GM23338 (cell line): ENCODE measurements at regions not wholly inside any gene's neighbourhood (a gene's known extent, or its start where the extent isn't known, plus 50 kb on each side); places are given as distances from the start of the nearest gene placed in this dataset.

Source experiments
- ATAC-seq: fragments of 200-7000 bp; cut with Tn5 transposase; 3 replicates; pipeline ENCODE4 v1.9.1; 2020
- DNase-seq: peaks from one replicate; pipeline ENCODE4 v3.0.0-alpha.2; 2015; ENCODE audit warnings: low spot score
- H2AFZ ChIP-seq: fragments of 200-600 bp; sonication (generic); 2 replicates; pipeline ENCODE4 v1.8.0; 2016; ENCODE audit warnings: antibody characterized with exemption, mild to moderate bottlenecking, moderate library complexity
- H3F3A ChIP-seq: fragments of 200-600 bp; sonication (generic); replicated peaks from 2 replicates; pipeline ENCODE4 v1.8.0; 2017; ENCODE audit warnings: antibody characterized with exemption, mixed run types, low read depth
- H3K27ac ChIP-seq: fragments of 200-600 bp; sonication (generic); 2 replicates; pipeline ENCODE4 v1.6.1; 2016; ENCODE audit warnings: low read depth
- H3K27me3 ChIP-seq: fragments of 200-600 bp; sonication (generic); 2 replicates; pipeline ENCODE4 v1.8.0; 2016; ENCODE audit warnings: mild to moderate bottlenecking, mixed run types, moderate library complexity; ENCODE audit not compliant: insufficient read depth
- H3K36me3 ChIP-seq: fragments of 200-600 bp; sonication (generic); 2 replicates; pipeline ENCODE4 v1.8.0; 2016; ENCODE audit warnings: mild to moderate bottlenecking; ENCODE audit not compliant: insufficient read depth
- H3K4me1 ChIP-seq: fragments of 200-600 bp; sonication (generic); 2 replicates; pipeline ENCODE4 v1.8.0; 2016; ENCODE audit warnings: mild to moderate bottlenecking, moderate library complexity; ENCODE audit not compliant: insufficient read depth
- H3K4me2 ChIP-seq: fragments of 200-600 bp; sonication (generic); 2 replicates; pipeline ENCODE4 v1.7.1; 2017; ENCODE audit warnings: mixed run types
- H3K4me3 ChIP-seq: fragments of 200-600 bp; sonication (generic); 2 replicates; pipeline ENCODE4 v1.6.1; 2016; ENCODE audit warnings: mixed run types
- H3K79me2 ChIP-seq: fragments of 200-600 bp; sonication (generic); replicated peaks from 2 replicates; pipeline ENCODE4 v1.8.0; 2017; ENCODE audit warnings: mild to moderate bottlenecking; ENCODE audit not compliant: insufficient read depth
- H3K9me2 ChIP-seq: fragments of 200-600 bp; sonication (generic); 2 replicates; pipeline ENCODE4 v1.8.0; 2017; ENCODE audit not compliant: insufficient read depth
- H4K20me1 ChIP-seq: fragments of 200-600 bp; sonication (generic); replicated peaks from 2 replicates; pipeline ENCODE4 v1.8.0; 2017; ENCODE audit warnings: mild to moderate bottlenecking; ENCODE audit not compliant: insufficient read depth
- H3K27ac Mint-ChIP-seq: 2 replicates; pipeline ENCODE4 v1.8.0; 2020; ENCODE audit warnings: inconsistent platforms, mild to moderate bottlenecking, moderate library complexity, mixed read lengths
- H3K27me3 Mint-ChIP-seq: 3 replicates; pipeline ENCODE4 v1.8.0; 2022; ENCODE audit warnings: low read depth, mild to moderate bottlenecking, moderate library complexity, mixed read lengths, inconsistent platforms; ENCODE audit not compliant: insufficient read depth, poor library complexity
- H3K36me3 Mint-ChIP-seq: 3 replicates; pipeline ENCODE4 v1.8.0; 2021; ENCODE audit warnings: low read depth, mild to moderate bottlenecking, inconsistent platforms, moderate library complexity, mixed read lengths
- H3K4me1 Mint-ChIP-seq: 3 replicates; pipeline ENCODE4 v1.8.0; 2020; ENCODE audit warnings: mild to moderate bottlenecking, inconsistent platforms, mixed read lengths
- H3K4me3 Mint-ChIP-seq: 3 replicates; pipeline ENCODE4 v1.8.0; 2021; ENCODE audit warnings: moderate library complexity, mild to moderate bottlenecking, inconsistent platforms, mixed read lengths
- H3K9me3 Mint-ChIP-seq: 3 replicates; pipeline ENCODE4 v1.8.0; 2020; ENCODE audit warnings: moderate library complexity, mild to moderate bottlenecking, inconsistent platforms, mixed read lengths
- CREB1 ChIP-seq: fragments of 250-450 bp; sonication (Bioruptor Pico); IDR thresholded peaks from 2 replicates; pipeline ENCODE4 v1.5.0; 2020; ENCODE audit warnings: low read depth, mild to moderate bottlenecking, moderate library complexity
- CTCF ChIP-seq, 2 experiments: fragments of 200-600 bp in 1 of 2; sonication (generic) in 1 of 2; conservative IDR thresholded peaks; 2 replicates each; pipeline versions ENCODE4 v1.5.1 to v1.6.1; 2016 to 2017; ENCODE audit warnings: antibody characterized with exemption in 2 of 2, low read depth in 2 of 2, mild to moderate bottlenecking in 2 of 2, moderate library complexity in 1 of 2
- ETS1 ChIP-seq: IDR thresholded peaks from 2 replicates; pipeline ENCODE4 v1.6.1; 2016; ENCODE audit warnings: antibody characterized with exemption
- EZH2 ChIP-seq: fragments of 200-600 bp; sonication (generic); IDR thresholded peaks from one replicate; pipeline ENCODE4 v1.8.0; 2017; ENCODE audit warnings: antibody characterized with exemption, mild to moderate bottlenecking, low read depth; ENCODE audit not compliant: unreplicated experiment
- EZH2phosphoT487 ChIP-seq: fragments of 200-600 bp; sonication (generic); IDR thresholded peaks from one replicate; pipeline ENCODE4 v1.8.1; 2018; ENCODE audit warnings: antibody characterized with exemption; ENCODE audit not compliant: unreplicated experiment
- JUNB ChIP-seq: IDR thresholded peaks from one replicate; pipeline ENCODE4 v1.6.1; 2016; ENCODE audit warnings: antibody characterized with exemption; ENCODE audit not compliant: unreplicated experiment
- NANOG ChIP-seq: IDR thresholded peaks from 2 replicates; pipeline ENCODE4 v1.6.1; 2016; ENCODE audit warnings: antibody characterized with exemption, borderline replicate concordance
- POLR2AphosphoS5 ChIP-seq: IDR thresholded peaks from 2 replicates; pipeline ENCODE4 v1.6.1; 2016; ENCODE audit warnings: antibody characterized with exemption, low read depth
- REST ChIP-seq: IDR thresholded peaks from one replicate; pipeline ENCODE4 v1.6.1; 2018; ENCODE audit warnings: antibody characterized with exemption; ENCODE audit not compliant: unreplicated experiment
- STAT1 ChIP-seq: IDR thresholded peaks from one replicate; pipeline ENCODE4 v1.6.1; 2016; ENCODE audit warnings: antibody characterized with exemption; ENCODE audit not compliant: unreplicated experiment
- ZNF114 ChIP-seq: fragments of 250-450 bp; sonication (Bioruptor Pico); IDR thresholded peaks from 2 replicates; pipeline ENCODE4 v1.5.0; 2020; ENCODE audit warnings: mild to moderate bottlenecking, moderate library complexity
- ZNF331 ChIP-seq: fragments of 250-450 bp; sonication (Bioruptor Pico); IDR thresholded peaks from 2 replicates; pipeline ENCODE4 v1.5.0; 2020; ENCODE audit warnings: low read depth, mild to moderate bottlenecking, moderate library complexity
- TF ChIP-seq, protein P1 (sequence below): fragments of 250-450 bp; sonication (Bioruptor Pico); IDR thresholded peaks from 2 replicates; pipeline ENCODE4 v1.5.0; 2020; ENCODE audit warnings: mild to moderate bottlenecking, moderate library complexity

- Histone ChIP-seq H3K4me3 (no peak overlapping the region), H2AFZ (no peak overlapping the region), H3F3A (no peaks in the 10 kb centered on the region), H3K4me2 (no peak overlapping the region), H3K4me1 (peaks cover 9% of the 10 kb centered on the region), H3K27me3 (no peaks in the 10 kb centered on the region), H3K9me2 (no peaks in the 10 kb centered on the region), H3K27ac (no peak overlapping the region), H3K36me3 (no peaks in the 10 kb centered on the region), H3K79me2 (no peaks in the 10 kb centered on the region), H4K20me1 (no peaks in the 10 kb centered on the region)
- H3K4me1 Mint-ChIP-seq: peaks cover 13% of the 10 kb centered on the region
- no peak overlapping the region for H3K4me3 Mint-ChIP-seq
- DNase-seq (no peak), ATAC-seq (no peak)
- H3K36me3 Mint-ChIP-seq: no peaks in the 10 kb centered on the region
- TF ChIP-seq CREB1 (CRISPR knock-in tag) (no peak), CTCF (conservative IDR thresholded peaks at IDR 0.05; ENCODE audit: low read depth in 2 of 2) (no peak), EZH2 (no peak), REST (no peak), ZNF114 (CRISPR knock-in tag) (no peak), JUNB (no peak), NANOG (no peak), EZH2phosphoT487 (no peak), POLR2AphosphoS5 (no peak), STAT1 (no peak), ETS1 (no peak), ZNF331 (CRISPR knock-in tag) (no peak)
- TF ChIP-seq, protein P1, sequence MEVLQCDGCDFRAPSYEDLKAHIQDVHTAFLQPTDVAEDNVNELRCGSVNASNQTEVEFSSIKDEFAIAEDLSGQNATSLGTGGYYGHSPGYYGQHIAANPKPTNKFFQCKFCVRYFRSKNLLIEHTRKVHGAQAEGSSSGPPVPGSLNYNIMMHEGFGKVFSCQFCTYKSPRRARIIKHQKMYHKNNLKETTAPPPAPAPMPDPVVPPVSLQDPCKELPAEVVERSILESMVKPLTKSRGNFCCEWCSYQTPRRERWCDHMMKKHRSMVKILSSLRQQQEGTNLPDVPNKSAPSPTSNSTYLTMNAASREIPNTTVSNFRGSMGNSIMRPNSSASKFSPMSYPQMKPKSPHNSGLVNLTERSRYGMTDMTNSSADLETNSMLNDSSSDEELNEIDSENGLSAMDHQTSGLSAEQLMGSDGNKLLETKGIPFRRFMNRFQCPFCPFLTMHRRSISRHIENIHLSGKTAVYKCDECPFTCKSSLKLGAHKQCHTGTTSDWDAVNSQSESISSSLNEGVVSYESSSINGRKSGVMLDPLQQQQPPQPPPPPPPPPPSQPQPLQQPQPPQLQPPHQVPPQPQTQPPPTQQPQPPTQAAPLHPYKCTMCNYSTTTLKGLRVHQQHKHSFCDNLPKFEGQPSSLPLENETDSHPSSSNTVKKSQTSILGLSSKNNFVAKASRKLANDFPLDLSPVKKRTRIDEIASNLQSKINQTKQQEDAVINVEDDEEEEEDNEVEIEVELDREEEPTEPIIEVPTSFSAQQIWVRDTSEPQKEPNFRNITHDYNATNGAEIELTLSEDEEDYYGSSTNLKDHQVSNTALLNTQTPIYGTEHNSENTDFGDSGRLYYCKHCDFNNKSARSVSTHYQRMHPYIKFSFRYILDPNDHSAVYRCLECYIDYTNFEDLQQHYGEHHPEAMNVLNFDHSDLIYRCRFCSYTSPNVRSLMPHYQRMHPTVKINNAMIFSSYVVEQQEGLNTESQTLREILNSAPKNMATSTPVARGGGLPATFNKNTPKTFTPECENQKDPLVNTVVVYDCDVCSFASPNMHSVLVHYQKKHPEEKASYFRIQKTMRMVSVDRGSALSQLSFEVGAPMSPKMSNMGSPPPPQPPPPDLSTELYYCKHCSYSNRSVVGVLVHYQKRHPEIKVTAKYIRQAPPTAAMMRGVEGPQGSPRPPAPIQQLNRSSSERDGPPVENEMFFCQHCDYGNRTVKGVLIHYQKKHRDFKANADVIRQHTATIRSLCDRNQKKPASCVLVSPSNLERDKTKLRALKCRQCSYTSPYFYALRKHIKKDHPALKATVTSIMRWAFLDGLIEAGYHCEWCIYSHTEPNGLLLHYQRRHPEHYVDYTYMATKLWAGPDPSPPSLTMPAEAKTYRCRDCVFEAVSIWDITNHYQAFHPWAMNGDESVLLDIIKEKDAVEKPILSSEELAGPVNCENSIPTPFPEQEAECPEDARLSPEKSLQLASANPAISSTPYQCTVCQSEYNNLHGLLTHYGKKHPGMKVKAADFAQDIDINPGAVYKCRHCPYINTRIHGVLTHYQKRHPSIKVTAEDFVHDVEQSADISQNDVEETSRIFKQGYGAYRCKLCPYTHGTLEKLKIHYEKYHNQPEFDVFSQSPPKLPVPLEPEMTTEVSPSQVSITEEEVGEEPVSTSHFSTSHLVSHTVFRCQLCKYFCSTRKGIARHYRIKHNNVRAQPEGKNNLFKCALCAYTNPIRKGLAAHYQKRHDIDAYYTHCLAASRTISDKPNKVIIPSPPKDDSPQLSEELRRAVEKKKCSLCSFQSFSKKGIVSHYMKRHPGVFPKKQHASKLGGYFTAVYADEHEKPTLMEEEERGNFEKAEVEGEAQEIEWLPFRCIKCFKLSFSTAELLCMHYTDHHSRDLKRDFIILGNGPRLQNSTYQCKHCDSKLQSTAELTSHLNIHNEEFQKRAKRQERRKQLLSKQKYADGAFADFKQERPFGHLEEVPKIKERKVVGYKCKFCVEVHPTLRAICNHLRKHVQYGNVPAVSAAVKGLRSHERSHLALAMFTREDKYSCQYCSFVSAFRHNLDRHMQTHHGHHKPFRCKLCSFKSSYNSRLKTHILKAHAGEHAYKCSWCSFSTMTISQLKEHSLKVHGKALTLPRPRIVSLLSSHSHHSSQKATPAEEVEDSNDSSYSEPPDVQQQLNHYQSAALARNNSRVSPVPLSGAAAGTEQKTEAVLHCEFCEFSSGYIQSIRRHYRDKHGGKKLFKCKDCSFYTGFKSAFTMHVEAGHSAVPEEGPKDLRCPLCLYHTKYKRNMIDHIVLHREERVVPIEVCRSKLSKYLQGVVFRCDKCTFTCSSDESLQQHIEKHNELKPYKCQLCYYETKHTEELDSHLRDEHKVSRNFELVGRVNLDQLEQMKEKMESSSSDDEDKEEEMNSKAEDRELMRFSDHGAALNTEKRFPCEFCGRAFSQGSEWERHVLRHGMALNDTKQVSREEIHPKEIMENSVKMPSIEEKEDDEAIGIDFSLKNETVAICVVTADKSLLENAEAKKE (CRISPR knock-in tag): no peak
- no peak overlapping the region for H3K27ac Mint-ChIP-seq
- peaks cover 2% of the 10 kb centered on the region for H3K27me3 Mint-ChIP-seq
- no peaks in the 10 kb centered on the region for H3K9me3 Mint-ChIP-seq
These were observed 117.1 kb upstream of the WWC1 start for GRCh38 chr5:168174376-168174775.
